HG03103 (cell line): ENCODE measurements at regions not wholly inside any gene's neighbourhood (a gene's known extent, or its start where the extent isn't known, plus 50 kb on each side); places are given as distances from the start of the nearest gene placed in this dataset.

Experiments used
- ATAC-seq: cut with Tn5 transposase; IDR thresholded peaks from one replicate; pipeline ENCODE4 v1.9.1; 2021; ENCODE audit warnings: low read depth; ENCODE audit not compliant: unreplicated experiment

DNA sequence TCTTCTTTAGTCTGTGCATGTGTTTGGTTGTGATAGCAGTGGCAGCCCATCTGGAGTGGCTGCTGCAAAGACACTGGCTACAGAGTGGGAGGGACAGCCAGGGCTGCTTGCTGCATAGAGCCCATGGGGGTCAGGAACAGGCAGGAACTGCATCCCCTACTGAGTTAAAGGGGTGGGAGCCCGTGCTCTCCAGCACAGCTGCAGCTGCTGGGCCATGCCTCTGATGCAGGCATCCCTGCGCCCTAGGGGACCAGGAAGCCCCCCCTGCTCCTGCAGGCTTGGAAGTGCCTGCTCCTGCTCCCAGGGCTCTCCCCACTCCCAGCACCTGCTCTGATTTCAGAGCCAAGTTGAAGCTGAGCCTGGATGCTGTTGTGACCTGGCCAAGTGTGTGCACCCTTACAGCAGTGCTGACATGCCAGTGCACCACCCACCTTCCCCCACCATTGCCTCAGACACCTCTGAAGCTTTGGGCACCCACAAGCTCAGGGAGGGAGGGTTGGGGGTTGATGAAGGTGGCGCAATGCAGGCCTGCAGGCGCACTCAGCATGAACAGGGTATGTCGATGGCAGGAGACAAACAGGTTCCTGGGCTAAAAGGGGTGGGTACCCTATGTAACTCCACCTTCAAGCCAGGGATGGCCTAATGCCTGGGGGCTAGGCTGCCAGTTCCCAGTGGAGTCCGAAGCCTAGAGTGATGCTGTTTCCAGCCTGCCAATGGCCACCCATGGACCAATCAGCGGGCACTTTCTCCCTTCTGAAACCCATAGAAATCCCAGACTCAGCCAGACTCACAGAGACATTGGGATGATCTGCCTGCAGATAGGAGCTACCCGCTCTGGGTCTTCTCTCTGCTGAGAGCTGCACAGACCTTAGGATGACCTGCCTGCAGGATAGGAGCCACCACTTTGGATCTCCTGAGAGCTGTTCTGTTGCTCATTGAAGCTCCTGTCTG lies 919.9 kb upstream of the MIR17HG start:
- ATAC-seq = no peak

DNA sequence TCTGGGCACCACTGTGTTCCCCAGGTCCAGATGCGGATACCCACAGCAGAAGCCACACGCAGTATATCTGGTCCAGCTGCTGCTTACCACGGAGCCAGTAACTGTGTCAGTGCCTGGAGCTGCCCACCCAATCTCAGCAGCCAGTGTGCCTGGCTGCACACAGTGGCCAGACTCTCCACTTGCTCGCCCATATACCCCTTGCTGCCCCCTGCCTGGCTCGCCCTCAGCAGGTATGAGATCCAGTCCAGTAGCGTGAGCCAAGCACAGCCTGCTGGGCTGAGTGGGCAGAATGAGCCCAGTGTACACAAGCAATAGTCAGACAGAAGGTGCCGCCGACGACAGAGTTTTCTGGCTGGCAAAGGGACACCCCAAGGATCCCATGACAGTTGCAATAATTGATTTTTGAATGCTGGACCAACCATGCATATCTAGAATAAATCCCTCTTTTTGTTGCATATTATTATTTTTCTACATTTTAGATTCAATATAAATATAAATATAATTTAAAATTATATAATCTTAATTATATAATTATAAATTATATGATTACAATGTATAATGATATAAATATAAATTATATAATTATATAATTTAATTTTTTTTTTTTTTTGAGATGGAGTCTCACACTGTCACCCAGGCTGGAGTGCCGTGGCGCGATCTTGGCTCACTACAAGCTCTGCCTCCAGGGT lies 918.8 kb upstream of the MIR17HG start:
- ATAC-seq = no peak

DNA sequence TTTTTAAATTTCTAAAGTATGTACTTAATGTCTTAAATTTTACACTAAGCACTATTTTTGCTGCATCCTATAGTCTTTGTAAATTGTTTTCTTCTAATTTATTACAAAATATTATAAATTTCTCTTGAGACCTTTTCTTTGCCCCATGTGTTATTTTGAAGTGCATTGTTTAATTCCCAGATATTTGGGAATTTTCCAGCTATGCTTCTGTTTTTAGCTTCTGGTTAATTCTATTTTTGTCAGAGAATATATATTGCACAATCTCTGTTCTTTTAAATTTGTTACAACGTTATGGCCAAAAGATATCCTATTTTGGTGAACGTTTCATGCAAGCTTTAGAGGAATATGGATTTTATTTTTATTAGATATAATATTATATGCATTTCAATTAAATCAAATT lies 917.4 kb upstream of the MIR17HG start:
- ATAC-seq = no peak

DNA sequence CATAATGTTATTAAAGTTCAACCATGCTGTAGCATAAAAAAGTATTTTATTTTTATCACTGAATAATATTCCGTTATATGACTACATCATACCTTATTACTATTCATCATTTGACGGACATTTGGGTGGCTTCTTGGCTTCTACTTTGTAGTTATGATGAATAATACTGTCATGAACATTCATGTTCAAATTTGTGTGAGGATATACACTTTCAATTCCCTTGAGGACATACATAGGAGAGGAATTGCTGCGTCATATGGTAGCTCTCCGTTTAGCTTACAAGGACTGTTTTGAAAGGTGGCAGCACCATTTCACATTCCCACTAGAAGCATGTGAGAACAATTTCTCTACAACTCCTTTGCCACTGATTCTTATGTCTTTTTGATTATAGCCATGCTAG lies 910.8 kb upstream of the MIR17HG start:
- ATAC-seq = no peak

DNA sequence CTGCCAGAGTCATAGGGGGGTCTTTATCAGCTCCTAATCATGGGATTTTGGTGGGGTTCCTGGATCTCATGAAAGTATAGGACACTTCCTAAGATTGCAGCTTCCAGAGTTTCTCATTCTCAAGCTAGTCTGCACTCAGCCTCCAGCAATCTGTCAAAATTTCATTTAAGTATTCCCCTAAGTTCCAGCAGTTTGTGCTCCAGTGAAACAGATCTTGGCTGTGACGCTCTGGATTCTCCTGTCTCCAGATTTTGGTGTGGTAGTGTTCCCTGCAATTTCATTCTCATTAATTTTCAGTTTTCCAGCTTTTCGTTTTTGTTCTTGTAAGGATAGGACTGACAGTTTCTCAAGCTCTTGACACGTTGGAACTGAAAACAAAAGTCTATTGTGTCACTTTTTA lies 908.9 kb upstream of the MIR17HG start:
- no peak for ATAC-seq

DNA sequence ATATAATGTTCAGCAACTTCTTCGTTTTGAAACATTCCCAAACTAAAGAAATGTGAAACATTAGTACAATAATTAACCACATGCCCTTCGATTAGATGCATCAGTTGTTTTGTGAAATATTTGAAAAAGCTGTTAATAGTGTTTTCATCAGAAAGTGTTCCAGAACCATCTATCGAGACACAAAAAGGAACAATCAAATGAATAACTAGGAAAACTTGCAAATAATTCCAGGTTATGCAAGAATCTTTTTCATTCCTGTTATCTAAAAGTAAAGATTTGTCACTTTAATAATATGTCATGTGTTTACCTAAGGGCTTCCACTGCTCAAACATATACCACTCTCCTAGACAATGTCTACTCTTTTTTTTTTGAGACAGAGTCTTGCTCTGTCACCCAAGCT lies 904.2 kb upstream of the MIR17HG start:
- ATAC-seq = no peak

DNA sequence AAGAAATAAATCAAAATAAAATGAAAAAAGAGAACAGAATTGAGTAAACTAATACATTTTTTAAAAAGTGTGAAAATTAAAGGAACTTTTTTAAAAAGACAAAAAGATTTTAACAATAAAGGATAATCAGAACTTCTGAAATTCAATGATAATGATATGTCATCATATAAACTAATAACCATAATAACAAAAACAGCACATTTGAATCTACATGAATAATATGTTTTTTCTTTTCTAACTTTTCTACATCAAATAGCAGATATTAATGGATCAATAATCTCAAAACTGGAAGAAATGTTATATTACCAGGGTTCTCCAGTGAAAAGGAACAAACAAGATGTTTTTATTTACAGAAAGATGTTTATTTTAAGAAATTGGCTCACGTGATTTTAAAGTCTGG lies 903.3 kb upstream of the MIR17HG start:
- no peak for ATAC-seq

- ATAC-seq = no peak
Observed at GRCh38 chr13:90445179-90445578, 902.3 kb upstream of the MIR17HG start.

DNA sequence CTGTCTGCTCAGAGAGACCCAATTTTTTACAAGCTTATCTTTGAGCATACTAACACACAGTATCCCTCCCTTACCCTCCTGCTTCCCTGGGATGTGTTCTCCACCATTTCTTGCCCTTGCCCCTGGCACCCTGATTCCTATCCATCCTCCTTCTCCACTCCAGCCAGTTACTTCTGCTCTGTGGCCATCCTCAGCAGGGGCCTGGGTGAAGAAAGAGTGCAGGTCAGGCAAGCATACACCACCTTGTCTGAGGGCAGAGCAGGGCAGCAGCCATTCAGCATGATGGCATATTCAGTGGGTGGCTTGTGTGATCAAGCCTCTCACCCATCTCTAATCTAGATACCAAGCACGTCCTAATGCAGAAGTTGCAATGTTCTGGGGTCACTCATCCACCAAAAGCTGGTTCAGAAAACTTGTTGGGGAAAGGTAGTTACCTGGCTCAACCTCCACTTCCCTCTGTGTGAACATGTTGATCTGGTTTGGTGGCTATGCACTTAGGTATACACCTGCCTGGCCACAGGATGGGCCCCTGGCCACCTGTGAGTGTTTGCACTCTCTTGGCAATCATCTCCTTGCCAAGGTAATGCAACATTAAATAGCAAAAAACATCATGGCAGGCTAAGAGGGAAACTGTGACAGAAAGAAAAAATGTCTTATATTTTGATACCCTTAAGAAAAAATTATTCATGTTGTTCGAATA lies 900.3 kb upstream of the MIR17HG start:
- no peak for ATAC-seq

GRCh38 chr13:90447734-90448101 lies 899.8 kb upstream of the MIR17HG start:
- ATAC-seq = no peak

- no peak for ATAC-seq
Observed at GRCh38 chr13:90448466-90449037, 898.9 kb upstream of the MIR17HG start.

DNA sequence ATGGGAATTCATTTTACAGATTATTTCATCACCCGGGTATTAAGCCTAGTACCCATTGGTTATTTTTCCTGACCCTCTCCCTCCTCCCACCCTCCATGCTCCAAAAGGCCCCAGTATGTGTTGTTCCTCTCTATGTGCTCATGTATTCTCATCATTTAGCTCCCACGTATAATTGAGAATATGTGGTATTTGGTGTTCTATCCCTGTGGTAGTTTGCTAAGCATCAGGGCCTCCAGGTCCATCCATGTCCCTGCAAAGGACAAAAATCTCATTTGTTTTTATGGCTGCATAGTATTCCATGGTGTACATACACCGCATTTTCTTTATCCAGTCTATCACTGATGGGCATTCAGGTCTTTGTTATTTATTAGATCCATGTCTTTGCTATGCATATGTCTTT lies 894.1 kb upstream of the MIR17HG start:
- ATAC-seq = no peak

- no peak for ATAC-seq
Observed at GRCh38 chr13:90454002-90454636, 893.4 kb upstream of the MIR17HG start.

DNA sequence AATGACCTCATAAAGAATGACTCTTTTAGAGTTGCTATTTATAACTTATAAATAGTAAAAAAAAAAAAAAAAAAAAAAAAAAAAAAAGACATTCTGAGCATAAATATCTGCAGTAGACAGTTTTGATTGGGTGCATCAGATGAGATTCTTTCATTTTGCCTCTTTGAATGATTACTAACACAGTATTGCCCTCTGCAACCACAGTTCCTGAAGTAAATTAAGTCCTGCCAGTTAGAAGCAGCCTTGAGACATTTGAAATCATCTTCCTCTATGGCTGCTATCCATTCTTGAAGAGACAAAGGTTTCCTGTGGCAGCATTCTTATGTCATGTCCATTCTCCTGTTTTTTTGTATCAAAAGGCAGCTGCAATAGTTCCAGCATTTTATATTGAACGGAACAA lies 892.4 kb upstream of the MIR17HG start:
- ATAC-seq = no peak

GRCh38 chr13:90455823-90456222 lies 891.7 kb upstream of the MIR17HG start:
- no peak for ATAC-seq

- ATAC-seq = no peak
Observed at GRCh38 chr13:90461398-90461797, 886.1 kb upstream of the MIR17HG start.

DNA sequence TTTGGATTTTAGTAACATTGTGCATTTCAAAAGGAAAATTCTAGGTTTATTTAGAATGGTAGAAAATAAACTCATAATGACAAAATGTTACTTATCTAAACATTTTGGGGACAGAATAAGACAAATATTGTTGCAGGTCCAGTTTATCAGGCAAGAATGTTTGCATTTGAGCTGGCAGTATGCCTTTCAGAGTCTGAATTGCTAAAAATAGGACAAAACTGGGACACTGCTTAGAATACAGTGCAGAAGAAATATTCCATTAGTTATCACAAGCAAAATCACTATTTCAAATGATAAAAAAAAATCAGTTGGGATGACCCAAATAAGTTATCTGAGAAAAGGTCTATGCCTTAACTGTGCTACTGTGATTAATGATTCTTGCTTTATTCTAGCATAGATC lies 870.3 kb upstream of the MIR17HG start:
- no peak for ATAC-seq

DNA sequence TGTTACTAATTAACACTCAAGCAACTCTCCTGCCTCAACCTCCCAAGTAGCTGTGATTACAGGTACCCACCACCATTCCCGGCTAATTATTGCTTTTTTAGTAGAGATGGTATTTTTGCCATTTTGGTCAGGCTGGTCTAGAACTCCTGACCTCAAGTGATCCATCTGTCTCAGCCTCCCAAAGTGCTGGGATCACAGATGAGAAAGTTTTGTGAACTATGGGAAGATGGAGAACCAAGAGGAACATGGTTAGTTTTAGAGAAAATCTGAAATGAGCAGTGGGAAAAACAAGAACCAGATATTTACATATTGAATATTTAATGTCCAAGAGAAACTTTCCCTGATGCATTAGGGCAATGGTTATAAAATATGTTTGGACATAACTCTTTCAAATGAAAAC lies 863.6 kb upstream of the MIR17HG start:
- no peak for ATAC-seq

- ATAC-seq = no peak
Observed at GRCh38 chr13:90485436-90485835, 862.1 kb upstream of the MIR17HG start.

DNA sequence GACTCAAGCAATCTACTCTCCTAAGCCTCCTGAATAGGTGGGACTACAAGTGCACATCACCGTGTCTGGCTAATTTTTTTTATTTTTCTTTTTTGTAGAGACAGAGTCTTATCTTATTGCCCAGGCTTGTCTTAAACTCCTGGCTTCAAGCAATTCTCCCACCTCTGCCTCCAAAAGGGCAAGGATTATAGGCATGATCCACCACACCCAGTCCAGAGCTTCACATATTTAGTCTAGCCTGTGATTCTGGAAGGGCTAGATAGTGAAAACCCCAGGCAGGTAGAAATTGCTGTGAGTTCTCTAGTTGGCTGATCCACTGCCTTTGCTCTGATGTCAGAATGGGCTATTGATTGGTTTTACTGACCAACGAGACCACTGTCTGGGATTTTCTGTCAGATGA lies 854.6 kb upstream of the MIR17HG start:
- no peak for ATAC-seq

DNA sequence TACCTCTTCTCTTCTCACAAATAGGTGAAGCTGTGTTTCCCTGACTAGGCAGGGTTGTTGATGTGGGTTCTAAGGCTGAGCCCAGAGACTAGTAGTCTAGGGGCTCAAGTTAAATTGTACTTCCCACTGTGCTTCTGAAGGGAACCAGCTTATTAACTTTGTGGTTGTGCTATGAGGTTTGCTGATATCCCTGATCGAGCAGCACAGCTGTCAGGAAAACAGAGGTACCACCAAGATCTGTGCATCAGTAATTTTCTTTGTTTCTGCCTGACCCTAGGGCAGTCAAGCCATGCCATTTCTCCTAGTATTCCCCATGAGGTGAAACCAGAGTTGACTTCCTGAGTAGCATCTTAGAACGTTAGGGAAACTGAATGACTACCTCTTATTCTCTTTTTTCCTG lies 853.8 kb upstream of the MIR17HG start:
- ATAC-seq = no peak
